OCI-LY1 (cell line): ENCODE measurements at regions not wholly inside any gene's neighbourhood (a gene's known extent, or its start where the extent isn't known, plus 50 kb on each side); places are given as distances from the start of the nearest gene placed in this dataset.

ENCODE experiments used
- EZH2 ChIP-seq: fragments of 200-600 bp; sonication (generic), shearing (Covaris generic); IDR thresholded peaks from 2 replicates; pipeline ENCODE4 v1.8.0; 2017; ENCODE audit warnings: borderline replicate concordance, mixed run types, mild to moderate bottlenecking, antibody characterized with exemption, low read length, moderate library complexity, mixed read lengths
- TF ChIP-seq, protein P1 (sequence below): fragments of 200-600 bp; sonication (generic), shearing (Covaris generic); IDR thresholded peaks from 2 replicates; pipeline ENCODE4 v1.5.1; 2017; ENCODE audit warnings: mild to moderate bottlenecking, antibody characterized with exemption, low read length, moderate library complexity, mixed read lengths

DNA sequence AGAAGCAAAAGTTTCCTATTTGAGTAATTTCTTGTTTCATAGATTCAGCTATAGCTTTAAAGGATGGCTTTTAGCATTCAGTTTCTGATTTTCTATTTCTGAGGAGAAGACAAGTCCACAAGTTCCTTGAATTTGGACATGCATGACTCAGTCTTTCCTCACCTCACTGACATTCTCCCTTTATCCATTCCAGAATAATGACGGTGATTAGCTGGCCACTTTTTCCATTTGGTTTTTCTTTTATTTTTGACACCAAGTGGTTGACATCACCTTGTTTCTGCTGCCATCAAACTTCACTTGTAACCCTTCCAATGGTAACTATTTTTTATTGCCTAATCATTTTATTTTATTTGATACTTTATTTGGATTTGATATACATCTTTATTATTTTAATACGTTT, 404.4 kb upstream of the KCNMB2 start:
- TF ChIP-seq, protein P1, sequence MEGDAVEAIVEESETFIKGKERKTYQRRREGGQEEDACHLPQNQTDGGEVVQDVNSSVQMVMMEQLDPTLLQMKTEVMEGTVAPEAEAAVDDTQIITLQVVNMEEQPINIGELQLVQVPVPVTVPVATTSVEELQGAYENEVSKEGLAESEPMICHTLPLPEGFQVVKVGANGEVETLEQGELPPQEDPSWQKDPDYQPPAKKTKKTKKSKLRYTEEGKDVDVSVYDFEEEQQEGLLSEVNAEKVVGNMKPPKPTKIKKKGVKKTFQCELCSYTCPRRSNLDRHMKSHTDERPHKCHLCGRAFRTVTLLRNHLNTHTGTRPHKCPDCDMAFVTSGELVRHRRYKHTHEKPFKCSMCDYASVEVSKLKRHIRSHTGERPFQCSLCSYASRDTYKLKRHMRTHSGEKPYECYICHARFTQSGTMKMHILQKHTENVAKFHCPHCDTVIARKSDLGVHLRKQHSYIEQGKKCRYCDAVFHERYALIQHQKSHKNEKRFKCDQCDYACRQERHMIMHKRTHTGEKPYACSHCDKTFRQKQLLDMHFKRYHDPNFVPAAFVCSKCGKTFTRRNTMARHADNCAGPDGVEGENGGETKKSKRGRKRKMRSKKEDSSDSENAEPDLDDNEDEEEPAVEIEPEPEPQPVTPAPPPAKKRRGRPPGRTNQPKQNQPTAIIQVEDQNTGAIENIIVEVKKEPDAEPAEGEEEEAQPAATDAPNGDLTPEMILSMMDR: no peak
- TF ChIP-seq EZH2: no peak
